Right atrium auricular region (tissue), 2 donors: ENCODE measurements at regions not wholly inside any gene's neighbourhood (a gene's known extent, or its start where the extent isn't known, plus 50 kb on each side); places are given as distances from the start of the nearest gene placed in this dataset.
A peak's percentile ranks its signal among the peaks of the same experiment; 100 is the strongest.

Source experiments
- DNase-seq: peaks from one replicate; pipeline ENCODE4 v3.0.0-alpha.2; 2019; ENCODE audit warnings: low spot score
- H3K27ac ChIP-seq, 2 donors: fragments of 200-600 bp; sonication (generic); 1 replicate in 1 of 2; 2 replicates in 1 of 2; pipeline ENCODE4 v1.5.1; 2016 to 2019
- H3K27me3 ChIP-seq, 2 donors: fragments of 200-600 bp; sonication (generic); one replicate each; pipeline versions ENCODE4 v1.5.1 to v1.6.0; 2017 to 2019
- H3K36me3 ChIP-seq: fragments of 200-600 bp; sonication (generic); one replicate; pipeline ENCODE4 v1.5.1; 2016
- H3K4me1 ChIP-seq, 2 donors: fragments of 200-600 bp; sonication (generic); one replicate each; pipeline versions ENCODE4 v1.5.1 to v1.6.0; 2017 to 2019
- H3K4me3 ChIP-seq, 2 donors: fragments of 200-600 bp; sonication (generic); 1 replicate in 1 of 2; 2 replicates in 1 of 2; pipeline ENCODE4 v1.5.1; 2017 to 2019; ENCODE audit warnings: mild to moderate bottlenecking in 1 of 2, moderate library complexity in 1 of 2
- H3K9me3 ChIP-seq, 2 donors: fragments of 200-600 bp; sonication (generic); one replicate each; pipeline ENCODE4 v1.5.1; 2019
- TF ChIP-seq, protein P1 (sequence below), 2 donors: fragments of 200-600 bp; sonication (generic); IDR thresholded peaks; one replicate each; pipeline ENCODE4 v1.5.1; 2019; ENCODE audit warnings: antibody characterized with exemption in 2 of 2

GRCh38 chr12:101539148-101539547 is 55.6 kb upstream of the MYBPC1 start:
- Histone ChIP-seq H3K27ac (no peak overlapping the region), H3K4me3 (no peak overlapping the region), H3K9me3 (no peaks in the 10 kb centered on the region), H3K36me3 (no peaks in the 10 kb centered on the region), H3K27me3 (no peaks in the 10 kb centered on the region), H3K4me1 (no peaks in the 10 kb centered on the region)
- TF ChIP-seq, protein P1, sequence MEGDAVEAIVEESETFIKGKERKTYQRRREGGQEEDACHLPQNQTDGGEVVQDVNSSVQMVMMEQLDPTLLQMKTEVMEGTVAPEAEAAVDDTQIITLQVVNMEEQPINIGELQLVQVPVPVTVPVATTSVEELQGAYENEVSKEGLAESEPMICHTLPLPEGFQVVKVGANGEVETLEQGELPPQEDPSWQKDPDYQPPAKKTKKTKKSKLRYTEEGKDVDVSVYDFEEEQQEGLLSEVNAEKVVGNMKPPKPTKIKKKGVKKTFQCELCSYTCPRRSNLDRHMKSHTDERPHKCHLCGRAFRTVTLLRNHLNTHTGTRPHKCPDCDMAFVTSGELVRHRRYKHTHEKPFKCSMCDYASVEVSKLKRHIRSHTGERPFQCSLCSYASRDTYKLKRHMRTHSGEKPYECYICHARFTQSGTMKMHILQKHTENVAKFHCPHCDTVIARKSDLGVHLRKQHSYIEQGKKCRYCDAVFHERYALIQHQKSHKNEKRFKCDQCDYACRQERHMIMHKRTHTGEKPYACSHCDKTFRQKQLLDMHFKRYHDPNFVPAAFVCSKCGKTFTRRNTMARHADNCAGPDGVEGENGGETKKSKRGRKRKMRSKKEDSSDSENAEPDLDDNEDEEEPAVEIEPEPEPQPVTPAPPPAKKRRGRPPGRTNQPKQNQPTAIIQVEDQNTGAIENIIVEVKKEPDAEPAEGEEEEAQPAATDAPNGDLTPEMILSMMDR (IDR thresholded peaks at IDR 0.05), result no peak
- DNase-seq, result peak; percentile 55
